Right lobe of liver (tissue), 4 donors: ENCODE measurements at regions not wholly inside any gene's neighbourhood (a gene's known extent, or its start where the extent isn't known, plus 50 kb on each side); places are given as distances from the start of the nearest gene placed in this dataset.

Source experiments
- POLR2A ChIP-seq: fragments of 450-650 bp; IDR thresholded peaks from one replicate; pipeline ENCODE4 v1.6.1; 2017; ENCODE audit warnings: antibody characterized with exemption, mild to moderate bottlenecking
- TF ChIP-seq, protein P1 (sequence below), 4 donors: fragments of 200-600 bp in 3 of 4; fragments of 450-650 bp in 1 of 4; IDR thresholded peaks; one replicate each; pipeline versions ENCODE4 v1.5.1 to v1.8.0; 2016 to 2022; ENCODE audit warnings: antibody characterized with exemption in 4 of 4, mild to moderate bottlenecking in 2 of 4
- donor health status: DM: no; HTN: no; CAD: no.
- donor health status: DM: no; HTN: no; CAD: no.
- donor health status: DM: no; HTN: yes; CAD: no.

DNA sequence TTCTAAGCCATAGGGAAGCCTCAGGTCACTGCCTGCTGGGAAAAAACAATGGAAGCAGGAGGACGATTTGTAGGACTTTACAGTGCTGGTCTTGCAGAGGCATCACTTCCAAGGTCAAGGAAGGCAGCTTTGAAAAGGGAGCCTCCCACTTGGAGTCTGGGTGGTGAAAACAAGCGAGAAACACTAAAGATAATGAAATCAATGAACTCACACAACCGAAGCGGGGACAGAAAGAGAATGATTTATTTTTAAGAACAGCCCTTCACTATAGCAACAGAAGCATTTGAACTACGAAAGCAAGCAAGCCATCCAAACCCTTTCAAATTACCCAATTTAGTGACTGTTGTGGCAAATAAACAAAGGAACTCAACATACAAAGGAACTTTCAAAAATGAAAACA, 227.5 kb downstream of the THBS2 start:
- TF ChIP-seq, protein P1, sequence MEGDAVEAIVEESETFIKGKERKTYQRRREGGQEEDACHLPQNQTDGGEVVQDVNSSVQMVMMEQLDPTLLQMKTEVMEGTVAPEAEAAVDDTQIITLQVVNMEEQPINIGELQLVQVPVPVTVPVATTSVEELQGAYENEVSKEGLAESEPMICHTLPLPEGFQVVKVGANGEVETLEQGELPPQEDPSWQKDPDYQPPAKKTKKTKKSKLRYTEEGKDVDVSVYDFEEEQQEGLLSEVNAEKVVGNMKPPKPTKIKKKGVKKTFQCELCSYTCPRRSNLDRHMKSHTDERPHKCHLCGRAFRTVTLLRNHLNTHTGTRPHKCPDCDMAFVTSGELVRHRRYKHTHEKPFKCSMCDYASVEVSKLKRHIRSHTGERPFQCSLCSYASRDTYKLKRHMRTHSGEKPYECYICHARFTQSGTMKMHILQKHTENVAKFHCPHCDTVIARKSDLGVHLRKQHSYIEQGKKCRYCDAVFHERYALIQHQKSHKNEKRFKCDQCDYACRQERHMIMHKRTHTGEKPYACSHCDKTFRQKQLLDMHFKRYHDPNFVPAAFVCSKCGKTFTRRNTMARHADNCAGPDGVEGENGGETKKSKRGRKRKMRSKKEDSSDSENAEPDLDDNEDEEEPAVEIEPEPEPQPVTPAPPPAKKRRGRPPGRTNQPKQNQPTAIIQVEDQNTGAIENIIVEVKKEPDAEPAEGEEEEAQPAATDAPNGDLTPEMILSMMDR (IDR thresholded peaks at IDR 0.05) = no peak
- no peak for TF ChIP-seq POLR2A
